Neural cell (in vitro differentiated cells): ENCODE measurements at regions not wholly inside any gene's neighbourhood (a gene's known extent, or its start where the extent isn't known, plus 50 kb on each side); places are given as distances from the start of the nearest gene placed in this dataset.

ENCODE experiments used
- EP300 ChIP-seq: fragments of 450-650 bp; conservative IDR thresholded peaks from 2 replicates; pipeline ENCODE4 v1.6.1; 2014; ENCODE audit warnings: antibody characterized with exemption, mild to moderate bottlenecking, moderate library complexity; ENCODE audit not compliant: poor library complexity, severe bottlenecking
- POLR2AphosphoS5 ChIP-seq: IDR thresholded peaks from 2 replicates; pipeline ENCODE4 v1.6.1; 2012
- TF ChIP-seq, protein P1 (sequence below): fragments of 450-650 bp; IDR thresholded peaks from 2 replicates; pipeline ENCODE4 v1.5.1; 2014; ENCODE audit warnings: antibody characterized with exemption, mild to moderate bottlenecking, moderate library complexity; ENCODE audit not compliant: poor library complexity, severe bottlenecking

DNA sequence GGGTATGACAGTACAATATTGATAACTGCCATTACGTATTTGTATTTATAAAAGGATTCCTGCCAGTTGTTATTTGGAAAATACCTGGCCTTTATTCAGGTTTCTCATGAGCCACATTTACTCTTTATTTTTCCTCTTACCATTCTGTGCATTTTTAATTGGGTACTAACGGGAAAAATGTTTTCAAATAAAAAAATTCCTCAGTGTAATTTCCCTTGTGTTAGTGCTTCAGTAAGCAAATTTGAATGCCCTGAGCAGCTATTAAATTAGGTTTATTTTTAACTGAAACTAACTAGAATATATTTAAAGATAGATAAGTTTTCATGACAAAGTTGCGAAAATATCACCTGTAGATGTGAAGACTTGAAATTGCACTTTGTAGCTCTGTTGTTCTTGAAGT, 146.0 kb downstream of the PTCHD4 start:
- TF ChIP-seq POLR2AphosphoS5 (no peak), EP300 (no peak)
- TF ChIP-seq, protein P1, sequence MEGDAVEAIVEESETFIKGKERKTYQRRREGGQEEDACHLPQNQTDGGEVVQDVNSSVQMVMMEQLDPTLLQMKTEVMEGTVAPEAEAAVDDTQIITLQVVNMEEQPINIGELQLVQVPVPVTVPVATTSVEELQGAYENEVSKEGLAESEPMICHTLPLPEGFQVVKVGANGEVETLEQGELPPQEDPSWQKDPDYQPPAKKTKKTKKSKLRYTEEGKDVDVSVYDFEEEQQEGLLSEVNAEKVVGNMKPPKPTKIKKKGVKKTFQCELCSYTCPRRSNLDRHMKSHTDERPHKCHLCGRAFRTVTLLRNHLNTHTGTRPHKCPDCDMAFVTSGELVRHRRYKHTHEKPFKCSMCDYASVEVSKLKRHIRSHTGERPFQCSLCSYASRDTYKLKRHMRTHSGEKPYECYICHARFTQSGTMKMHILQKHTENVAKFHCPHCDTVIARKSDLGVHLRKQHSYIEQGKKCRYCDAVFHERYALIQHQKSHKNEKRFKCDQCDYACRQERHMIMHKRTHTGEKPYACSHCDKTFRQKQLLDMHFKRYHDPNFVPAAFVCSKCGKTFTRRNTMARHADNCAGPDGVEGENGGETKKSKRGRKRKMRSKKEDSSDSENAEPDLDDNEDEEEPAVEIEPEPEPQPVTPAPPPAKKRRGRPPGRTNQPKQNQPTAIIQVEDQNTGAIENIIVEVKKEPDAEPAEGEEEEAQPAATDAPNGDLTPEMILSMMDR, result no peak
